ENCODE measurements at regions not wholly inside any gene's neighbourhood (a gene's known extent, or its start where the extent isn't known, plus 50 kb on each side); places are given as distances from the start of the nearest gene placed in this dataset.

GRCh38 chr1:208387908-208388811, 144.0 kb upstream of the PLXNA2 start:
- TF ChIP-seq CTCF (IDR thresholded peaks at IDR 0.05; ENCODE audit: insufficient read depth, low read length, poor library complexity, severe bottlenecking) (no peak), EZH2phosphoT487 (conservative IDR thresholded peaks at IDR 0.05; ENCODE audit: low read length) (no peak)

All from SU-DHL-6 (cell line).